ENCODE measurements at regions not wholly inside any gene's neighbourhood (a gene's known extent, or its start where the extent isn't known, plus 50 kb on each side); places are given as distances from the start of the nearest gene placed in this dataset.
A peak's percentile ranks its signal among the peaks of the same experiment; 100 is the strongest.

DNA sequence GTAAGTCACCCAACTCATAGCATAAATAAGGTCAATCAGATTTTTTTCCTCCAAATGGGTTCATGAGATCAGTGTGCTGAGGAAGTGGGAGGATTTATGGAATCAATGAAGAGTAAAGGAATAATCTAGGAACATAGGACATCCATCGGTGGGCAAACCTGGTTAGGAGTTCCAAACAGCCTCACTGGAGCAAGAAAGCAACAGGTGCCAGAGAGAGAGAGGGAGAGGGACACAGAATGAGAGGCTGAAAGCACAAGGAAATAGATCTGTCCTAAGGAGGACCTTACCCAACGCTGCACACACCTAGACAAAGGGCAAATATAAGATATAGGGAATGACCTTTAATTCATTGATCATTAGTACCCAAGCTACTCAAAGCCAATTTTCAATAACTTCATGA is 119.5 kb upstream of the ANKRD1 start:
- no peak for DNase-seq

DNA sequence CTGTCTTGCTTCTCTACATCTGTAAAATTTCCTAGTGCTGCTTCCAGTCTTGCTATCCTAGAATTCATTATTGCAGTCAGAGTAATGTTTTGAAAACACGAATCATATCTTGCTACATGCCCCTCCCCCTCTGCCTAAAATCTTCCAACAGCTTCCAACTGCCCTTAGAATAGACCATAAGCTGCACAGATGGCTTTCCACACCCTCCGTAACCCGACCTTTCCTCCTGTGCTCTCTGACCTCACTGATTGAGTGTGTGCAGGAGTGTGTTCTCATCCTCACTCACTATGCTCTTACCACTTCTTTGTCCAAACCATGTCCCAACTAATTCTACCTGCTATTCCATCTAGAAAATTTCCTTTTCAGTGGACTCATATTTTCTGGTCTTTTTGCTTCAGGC is 121.2 kb upstream of the ANKRD1 start:
- no peak for DNase-seq

DNA sequence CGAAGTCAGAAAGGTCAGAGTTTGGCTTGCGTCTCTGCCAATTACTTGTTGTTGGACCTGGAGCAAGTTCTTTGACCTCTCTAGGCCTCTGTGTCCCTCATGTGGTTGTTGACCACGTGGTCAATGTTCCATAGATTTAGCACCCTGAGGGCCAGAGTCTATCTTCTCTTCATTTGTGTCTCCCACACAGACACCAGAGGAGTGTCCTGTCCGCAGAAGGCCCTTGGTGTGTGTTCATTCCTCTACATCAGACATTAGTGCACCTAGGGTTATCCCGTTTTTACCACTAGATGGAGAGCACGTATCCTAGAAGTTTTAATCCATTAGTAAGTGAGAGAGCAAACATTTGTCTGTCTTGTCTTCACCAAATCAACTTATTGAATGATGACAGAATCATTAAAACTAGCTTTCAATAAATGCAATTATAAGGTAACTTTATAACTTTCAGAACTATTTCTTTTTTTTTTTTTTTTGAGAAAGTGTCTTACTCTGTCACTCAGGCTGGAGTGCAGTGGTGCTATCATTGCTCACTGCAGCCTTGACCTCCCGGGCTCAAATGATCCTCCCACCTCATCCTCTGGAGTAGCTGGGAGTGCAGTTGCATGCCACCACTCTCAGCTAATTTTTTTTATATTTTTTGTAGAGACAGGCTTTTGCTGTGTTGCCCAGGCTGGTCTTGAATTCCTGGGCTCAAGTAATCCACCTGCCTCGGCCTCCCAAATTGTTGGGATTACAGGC is 122.5 kb upstream of the ANKRD1 start:
- peak; percentile 1 for DNase-seq

DNA sequence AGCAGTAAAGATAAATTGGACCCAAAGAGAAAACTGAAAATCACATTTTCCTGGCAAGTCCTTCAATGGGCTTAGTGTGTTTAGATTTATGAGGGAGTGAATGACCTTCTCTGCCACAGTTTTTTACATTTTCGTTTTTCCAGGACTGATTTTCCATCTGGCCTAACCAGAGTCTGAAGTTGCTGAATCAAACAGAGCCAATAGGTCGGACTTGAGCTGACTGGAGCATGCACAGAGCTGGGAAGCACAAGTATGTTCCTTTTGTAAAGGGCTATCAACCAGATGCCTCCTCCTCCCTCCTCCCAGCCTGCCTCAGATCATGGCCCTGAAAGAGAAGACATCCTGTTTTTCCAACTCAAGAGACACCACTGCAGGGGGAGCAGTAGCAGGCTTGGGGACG is 126.0 kb upstream of the ANKRD1 start:
- DNase-seq, result no peak

DNA sequence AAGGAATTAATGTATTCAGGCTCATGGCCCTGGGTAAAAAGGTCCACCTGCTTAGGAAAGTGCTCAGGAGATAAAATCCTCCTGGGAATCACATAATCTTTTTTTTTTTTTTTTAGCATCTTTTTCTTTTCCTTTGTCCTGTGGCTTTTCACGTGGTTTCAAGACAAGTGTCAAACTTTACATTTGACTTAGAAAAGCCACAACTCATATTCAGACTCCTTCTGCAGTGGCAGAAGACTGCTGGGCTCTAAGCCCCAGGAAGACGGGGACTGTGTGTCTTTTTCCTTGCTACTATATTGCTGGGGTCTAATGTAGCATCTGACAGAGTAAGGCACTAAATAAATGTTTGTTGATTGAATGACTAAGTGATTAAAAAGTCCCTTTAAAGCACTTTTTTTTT is 127.5 kb upstream of the ANKRD1 start:
- DNase-seq, result no peak

DNA sequence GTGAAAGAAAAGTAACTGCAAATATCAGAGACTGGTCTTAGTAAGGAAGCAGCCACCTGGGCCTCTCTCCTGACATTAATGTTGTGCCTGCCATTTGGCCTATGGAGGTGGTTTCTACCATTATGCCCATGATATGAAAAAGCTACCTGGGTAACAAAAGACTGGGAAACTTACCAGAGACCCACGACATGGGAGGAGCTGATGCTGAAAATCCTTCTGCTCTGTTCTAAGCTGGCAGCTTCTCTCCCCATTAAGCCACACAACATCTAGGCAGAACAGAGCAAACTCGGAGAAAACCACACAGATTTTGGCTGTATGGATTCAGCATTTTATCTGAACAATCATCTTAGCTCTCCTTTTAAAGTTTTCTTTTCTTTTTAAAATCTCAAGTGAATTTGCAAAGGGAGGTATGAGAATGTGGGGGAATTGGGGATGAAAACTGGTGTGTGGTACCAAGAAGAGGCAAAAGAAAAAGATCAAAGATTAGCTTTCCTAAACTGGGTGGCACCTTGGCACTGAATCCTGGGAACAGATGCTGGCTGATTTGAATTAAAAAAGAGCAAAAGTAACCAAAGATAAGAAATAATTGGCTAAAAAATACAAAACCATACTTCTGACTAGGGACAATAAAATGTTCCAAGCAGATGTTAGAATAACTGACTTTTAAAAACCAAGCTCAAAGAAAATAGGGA is 128.6 kb upstream of the ANKRD1 start:
- DNase-seq, result no peak

DNA sequence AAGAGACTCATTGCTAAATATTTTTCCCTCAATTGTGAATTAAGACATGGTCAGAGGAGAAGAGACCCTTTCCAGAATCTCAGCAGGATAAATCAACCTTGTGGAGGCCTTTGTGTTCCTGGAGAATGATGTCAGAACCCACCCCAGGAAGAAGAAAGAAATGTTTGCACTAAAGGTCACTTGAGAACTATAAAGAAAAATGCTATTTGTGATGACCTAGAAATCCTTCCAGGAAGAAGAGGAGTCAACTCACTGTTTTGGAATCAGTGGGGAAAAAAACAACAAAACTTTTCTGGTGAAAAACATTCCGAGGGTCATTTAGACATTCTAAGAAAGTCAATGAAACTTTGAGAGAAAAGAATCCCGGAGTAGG is 129.1 kb upstream of the ANKRD1 start:
- no peak for DNase-seq

DNA sequence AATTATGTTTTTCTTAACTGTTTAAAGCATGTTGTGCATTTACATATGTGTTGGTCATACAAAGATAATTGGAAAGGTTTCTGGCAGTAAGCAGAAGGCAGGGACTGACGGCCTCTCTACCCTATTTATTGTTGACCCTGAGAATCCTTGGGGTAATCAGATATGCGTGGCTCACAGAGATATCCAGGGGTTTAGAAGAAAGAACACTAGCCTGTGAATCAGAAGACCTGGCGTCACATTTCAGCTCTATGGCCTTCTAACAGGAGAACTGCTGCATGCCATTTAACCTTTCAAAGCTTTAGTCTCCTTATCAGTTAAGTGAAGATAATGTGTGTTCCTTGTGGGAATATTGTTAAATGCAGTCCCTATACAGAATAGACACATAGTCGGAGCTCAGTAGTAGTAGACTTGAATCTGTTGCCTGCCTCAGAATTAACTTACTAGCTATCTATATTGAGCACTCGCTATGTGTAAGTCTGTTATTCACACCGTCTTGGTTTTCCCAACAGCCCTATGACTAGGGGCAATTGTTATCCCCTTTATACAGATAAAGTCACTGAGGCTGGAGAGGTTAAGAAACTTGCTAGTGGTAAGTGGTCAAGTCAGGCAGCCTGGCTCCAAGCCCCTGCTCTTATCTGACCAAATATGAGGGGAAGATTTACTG is 129.6 kb upstream of the ANKRD1 start:
- DNase-seq, result no peak

DNA sequence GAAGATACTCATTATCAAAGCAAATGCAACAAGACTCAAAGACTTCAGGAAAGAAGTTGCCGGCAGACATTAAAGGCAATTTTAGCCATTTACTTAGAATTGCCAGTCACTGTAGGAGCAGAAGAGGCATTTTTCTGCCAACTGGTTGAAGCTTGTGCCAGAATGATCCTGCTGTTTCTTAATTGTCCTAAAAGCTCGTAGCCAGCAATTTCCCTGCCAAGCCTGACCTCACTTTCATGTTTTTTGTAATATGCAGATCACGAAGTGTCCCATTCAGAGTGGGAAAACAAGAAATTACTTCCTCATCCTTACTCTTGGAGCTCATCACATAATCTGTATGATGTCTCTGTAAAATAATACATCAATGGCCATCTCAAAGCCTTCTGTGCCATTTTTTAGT is 130.9 kb upstream of the ANKRD1 start:
- no peak for DNase-seq

DNA sequence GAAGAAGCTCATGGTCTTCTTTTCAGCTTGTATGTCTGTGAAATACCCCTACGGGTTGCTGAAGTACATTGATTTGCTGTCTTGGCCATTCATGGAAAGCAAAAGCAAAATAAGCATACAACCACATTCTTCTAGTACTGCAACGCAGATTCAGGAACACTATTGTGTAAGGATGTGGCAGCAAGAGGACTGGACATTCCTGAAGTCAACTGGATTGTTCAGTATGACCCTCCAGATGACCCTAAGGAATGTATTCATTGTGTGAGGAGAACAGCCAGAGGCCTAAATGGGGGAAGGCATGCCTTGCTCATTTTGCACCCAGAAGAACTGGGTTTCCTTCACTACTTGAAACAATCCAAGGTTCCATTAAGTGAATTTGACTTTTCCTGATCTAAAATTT is 133.4 kb upstream of the ANKRD1 start:
- no peak for DNase-seq

DNA sequence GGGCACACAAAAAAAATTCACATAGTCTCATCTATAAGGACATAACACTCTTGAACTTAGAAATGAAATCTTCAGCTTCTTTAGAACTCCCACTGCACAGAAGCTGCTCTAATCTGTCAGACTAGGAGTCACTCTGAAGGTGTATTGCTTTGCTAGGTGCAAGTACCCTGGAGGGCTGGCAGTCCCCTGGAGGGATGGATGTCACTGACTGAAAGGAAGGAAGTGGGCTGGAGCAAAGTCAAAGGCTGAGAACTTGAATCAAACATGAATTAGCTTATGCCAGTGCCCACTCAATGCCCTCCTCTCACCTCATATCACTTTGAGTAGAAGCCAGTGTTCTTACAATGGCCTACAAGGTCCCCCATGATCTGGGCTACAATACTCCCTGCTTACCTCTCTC is 140.3 kb upstream of the ANKRD1 start:
- no peak for DNase-seq

DNA sequence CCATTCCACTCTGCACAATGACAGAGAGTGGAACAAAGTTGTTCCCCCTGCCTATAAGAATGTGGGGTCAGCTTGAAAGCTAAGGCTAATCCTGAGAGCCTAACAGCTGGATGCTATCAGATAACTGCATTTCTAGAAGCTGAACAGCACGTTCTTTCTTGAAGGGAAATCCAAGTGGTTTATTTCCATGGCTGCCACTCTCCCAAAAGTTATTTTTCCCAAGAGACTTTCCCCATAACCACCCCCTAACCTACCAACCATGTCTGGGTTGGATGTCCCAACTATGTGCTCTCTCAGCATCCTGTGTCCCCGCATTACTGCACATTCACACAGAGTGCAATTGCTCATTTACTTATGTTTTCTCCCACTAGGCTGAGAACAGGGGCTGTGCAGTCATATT is 140.7 kb upstream of the ANKRD1 start:
- DNase-seq, result no peak

DNA sequence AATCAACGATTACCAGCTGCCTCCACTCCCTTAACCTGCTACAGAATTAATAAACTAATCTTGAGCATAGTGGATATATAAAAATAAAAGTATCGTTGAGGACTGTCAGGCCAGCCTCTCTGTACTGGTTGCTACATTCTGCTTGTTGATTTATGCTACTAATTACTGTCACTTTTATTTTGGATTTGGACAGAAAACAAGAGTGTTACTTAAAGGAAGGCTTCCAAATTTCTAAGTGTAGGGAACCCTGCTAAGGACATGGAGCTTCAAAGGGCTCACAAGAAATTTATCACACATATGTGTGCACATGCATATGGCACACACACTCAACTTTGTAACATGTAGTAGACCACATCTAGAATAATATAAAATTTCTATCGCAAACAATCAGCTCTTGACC is 141.2 kb upstream of the ANKRD1 start:
- no peak for DNase-seq

DNA sequence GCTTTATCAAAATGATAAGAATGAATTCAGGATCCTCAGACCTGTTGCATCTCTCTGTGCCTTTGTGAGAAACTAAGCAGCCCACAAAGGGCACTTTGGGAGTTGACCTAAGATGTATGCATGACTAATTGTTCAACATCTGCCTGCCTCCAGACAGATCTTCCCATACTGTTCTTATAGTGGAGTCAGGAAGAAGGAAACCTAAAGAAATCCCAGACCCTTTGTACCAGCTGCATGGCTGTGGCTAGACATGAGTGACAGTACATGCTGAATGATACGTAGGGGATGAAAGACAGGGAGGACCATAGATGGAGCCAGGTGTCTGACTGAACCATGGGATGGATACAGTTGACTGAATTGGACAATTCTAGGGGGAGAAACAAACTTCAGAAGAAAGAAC is 148.7 kb upstream of the PCGF5 start:
- DNase-seq, result no peak

DNA sequence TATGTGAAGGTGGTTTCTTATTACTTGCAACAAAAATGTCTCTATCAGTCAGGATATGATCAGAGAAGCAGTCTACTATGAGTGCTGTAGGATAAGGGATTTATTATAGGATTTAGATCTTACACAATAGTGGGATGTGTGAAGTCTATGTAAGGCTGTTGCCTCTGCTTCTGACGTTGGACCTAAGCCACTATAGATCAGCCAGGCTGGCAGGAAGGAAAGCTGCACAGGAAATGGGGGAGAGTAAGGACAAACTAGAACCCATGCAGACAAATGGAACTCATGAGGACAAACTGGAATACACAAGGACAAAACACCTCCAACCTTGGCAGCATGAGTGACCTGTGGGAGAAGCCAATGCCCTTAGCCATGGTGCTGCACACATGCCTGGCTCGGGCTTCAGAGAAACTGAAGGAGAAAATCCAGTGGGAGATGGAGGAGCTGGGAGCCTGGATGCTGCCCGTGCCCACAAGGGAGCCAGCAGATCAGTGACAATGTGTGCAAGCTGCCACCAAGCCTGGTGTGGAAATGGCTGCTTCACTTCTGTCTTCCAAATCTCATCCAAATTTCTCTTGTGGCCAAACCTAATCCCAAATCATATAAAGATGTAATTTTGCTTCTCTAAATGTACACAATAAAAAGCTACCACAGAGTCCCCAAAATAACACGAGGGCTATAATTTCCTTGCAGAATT is 147.0 kb upstream of the PCGF5 start:
- DNase-seq, result no peak

DNA sequence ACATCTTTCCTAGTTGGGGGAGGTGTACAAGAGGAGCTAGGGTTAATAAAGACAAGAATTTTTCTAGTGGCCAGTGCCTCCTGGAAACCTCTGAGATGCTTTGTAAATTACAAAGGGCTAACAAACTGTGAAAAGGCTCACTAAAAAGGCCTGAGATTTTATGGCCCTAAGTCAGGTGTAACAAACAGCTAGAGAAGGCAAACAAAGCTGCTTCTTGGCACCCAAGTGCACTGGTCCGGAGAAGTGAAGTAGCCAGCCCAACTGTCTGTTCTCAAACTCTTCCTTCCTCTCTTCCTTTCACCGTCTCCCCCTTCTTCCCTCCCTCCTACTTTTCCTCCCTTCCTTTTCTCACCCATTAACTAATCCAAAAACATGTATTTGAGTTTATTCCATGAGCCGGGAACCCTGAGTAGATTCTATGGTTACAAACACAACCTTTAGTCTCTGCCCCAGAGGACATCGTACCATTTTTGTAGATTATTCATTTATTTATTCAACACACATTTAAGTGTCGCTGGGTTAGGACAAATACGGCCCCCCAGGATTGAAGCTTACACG is 143.4 kb upstream of the PCGF5 start:
- DNase-seq, result no peak

DNA sequence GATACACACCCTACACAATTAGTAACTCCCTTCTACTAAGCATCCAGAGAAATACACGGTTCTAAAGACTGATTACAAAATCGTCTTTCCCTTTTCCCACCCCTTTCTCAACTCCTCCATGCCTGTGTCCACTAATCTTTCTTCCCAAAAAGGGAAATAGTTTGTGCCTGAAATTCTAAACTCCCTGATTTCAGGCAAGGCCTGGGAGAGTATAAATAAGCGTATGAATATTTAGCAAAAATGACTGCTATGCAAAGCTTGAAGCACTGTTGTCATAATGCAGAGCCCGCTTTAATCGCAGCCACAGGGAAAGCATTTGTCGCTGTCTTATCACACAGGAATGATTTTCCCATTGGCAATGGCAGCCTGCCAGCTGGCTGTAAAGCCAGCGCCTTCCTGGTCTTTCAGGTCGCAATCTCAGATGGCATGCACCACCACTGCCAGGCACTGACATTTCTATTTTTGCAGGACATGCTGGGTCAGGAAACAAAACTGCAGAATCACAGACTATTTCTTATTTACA is 142.9 kb upstream of the PCGF5 start:
- DNase-seq, result no peak

DNA sequence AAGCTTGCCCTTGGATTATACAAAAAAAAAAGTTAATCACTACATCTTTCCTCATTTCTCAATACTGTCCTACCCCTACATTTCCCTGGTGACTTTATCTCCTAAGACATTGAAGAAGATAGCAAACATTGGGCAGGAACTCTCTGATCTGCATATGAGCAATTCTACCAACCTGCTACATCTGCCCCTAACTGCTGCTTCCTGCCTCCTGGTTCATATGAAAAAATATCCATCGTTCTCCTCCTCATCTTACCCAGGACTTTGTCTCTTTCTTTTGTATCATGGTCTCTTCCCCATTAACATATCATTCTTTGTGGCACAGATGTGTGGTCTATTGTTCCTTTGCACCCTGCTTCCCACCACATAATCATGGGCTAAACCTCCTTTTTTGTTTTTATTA is 139.7 kb upstream of the PCGF5 start:
- DNase-seq, result no peak

DNA sequence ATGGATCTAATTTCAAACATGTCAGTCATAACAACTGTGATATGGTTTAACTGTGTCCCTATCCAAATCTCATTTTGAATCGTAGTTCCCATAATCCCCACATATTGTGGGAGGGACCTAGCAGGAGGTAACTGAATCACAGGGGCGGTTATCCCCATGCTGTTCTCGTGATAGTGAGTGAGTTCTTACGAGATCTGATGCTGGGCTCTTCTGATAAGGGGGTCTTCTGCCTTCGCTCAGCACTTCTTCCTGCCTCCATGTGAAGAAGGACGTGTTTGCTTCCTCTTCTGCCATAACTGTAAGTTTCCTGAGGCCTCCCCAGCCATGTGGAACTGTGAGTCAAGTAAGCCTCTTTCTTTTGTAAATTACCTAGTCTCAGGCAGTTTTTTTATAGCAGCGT is 138.0 kb upstream of the PCGF5 start:
- no peak for DNase-seq

DNA sequence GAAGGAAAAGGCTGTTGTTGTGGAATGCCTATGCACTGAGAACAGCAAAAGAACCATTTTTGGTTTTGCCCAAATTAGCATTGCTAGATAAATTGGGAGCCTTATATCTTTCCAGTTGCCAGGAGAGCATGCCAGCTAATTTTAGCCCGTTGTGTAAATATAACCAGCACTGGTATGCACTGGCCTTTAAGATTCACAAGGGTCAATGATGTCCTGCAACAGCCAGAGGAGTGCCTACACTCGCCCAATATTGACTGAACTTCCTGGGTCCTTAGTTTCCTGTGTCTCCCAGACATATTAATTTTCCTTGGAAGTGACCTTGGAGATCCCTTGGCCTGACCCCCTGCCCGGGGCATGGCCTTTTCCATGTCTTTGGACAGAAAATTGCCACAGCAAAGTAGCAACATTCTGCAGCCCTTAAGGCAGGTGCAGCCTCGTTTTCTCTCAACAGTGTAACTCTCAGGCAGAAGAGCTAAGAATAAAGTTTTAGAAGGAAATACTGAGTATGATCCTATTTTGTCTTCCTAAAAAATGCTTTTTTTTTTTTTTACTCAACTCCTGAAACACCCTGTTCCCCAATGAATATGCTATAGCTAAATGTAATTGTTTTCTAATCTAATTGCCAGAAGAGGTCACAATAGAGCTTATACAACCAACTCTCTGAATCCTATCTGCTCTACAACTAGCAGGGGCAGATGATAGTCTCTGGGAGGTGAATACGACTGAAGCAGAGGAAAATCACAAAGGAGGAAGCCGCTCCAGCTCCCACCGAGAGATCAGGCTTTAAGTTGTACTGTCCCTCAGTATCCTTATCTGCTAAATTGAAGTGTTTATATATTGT is 131.9 kb upstream of the PCGF5 start:
- no peak for DNase-seq

DNA sequence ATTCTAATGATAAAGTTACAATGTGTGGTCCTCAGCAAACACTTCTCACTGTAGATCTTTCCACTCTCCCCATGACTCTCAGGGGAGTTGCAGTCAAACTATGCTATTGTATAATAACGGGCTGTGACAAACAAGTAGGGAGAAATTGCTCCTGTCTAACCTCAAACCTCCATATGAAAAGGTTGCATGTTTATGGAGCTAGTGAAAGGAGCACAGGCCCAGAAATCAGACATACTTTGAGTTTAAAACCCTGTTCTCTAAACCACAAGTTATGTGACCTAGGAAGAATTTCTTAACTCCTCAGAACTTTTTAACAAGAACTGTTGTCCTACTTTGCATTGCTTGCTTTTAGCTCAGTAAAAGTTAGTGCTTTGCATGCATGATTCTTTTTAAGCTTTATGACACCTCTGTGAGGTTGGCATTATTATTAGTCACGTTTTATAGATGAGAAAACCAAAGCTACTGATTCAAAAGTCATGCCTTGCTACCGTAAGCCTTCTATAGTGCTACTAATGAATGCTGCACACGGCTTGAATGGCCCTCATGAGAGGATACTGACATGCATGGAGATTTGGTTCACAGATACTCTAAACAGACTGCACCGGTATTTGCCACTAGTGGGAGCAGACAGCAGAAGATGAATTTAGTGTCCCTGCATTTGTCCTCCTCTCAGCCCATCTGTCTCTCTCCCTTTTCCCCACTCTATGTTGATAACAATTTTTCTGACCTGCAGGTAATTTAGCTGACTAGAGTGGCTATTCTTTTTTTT is 129.5 kb upstream of the PCGF5 start:
- no peak for DNase-seq

DNA sequence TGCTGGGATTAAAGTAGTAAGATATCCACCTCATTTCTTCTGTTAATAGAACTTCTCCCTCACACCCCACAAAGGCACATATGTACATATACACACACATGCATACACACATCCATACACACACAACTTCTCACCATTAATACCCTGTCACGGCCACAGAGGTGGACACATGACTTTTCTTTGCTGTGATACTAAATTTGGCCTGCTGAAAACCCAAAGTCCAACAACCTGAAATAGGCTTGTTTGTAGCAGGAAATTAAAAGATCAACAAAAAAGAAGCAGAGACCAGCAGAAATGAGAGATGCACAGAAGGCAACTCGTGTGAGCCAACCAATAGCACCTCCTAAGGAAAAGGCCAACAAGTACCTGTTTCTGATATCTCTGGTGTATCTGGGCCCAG is 128.7 kb upstream of the PCGF5 start:
- DNase-seq, result no peak
